Glutamatergic neuron (in vitro differentiated cells): ENCODE measurements at regions not wholly inside any gene's neighbourhood (a gene's known extent, or its start where the extent isn't known, plus 50 kb on each side); places are given as distances from the start of the nearest gene placed in this dataset.

Experiments used
- DNase-seq: peaks from one replicate; pipeline ENCODE4 v3.0.0; 2022
- H3K27ac Mint-ChIP-seq: one replicate; pipeline ENCODE4 v1.8.0; 2020; ENCODE audit warnings: mild to moderate bottlenecking, mixed read lengths, inconsistent platforms; ENCODE audit not compliant: unreplicated experiment
- H3K27me3 Mint-ChIP-seq: one replicate; pipeline ENCODE4 v1.8.0; 2020; ENCODE audit warnings: mild to moderate bottlenecking, moderate library complexity, mixed read lengths, inconsistent platforms; ENCODE audit not compliant: unreplicated experiment
- H3K36me3 Mint-ChIP-seq: one replicate; pipeline ENCODE4 v1.8.0; 2020; ENCODE audit warnings: mild to moderate bottlenecking, mixed read lengths, inconsistent platforms; ENCODE audit not compliant: unreplicated experiment
- H3K4me1 Mint-ChIP-seq: one replicate; pipeline ENCODE4 v1.8.0; 2020; ENCODE audit warnings: mild to moderate bottlenecking, low read depth, mixed read lengths, inconsistent platforms; ENCODE audit not compliant: unreplicated experiment
- H3K4me3 Mint-ChIP-seq: one replicate; pipeline ENCODE4 v1.8.0; 2020; ENCODE audit warnings: mild to moderate bottlenecking, mixed read lengths, inconsistent platforms; ENCODE audit not compliant: unreplicated experiment
- H3K9me3 Mint-ChIP-seq: one replicate; pipeline ENCODE4 v1.8.0; 2020; ENCODE audit warnings: mild to moderate bottlenecking, moderate library complexity, mixed read lengths, inconsistent platforms; ENCODE audit not compliant: unreplicated experiment
- CTCF ChIP-seq: fragments of 200-600 bp; sonication (generic); IDR thresholded peaks from one replicate; pipeline ENCODE4 v1.5.0; 2021; ENCODE audit not compliant: partially characterized antibody, unreplicated experiment

GRCh38 chr4:147117431-147117830, 171.8 kb upstream of the TTC29 start:
- no peak overlapping the region for H3K27ac Mint-ChIP-seq
- H3K4me3 Mint-ChIP-seq = no peak overlapping the region
- no peak for DNase-seq
- peaks cover 2% of the 10 kb centered on the region for H3K27me3 Mint-ChIP-seq
- H3K36me3 Mint-ChIP-seq = peaks cover 10% of the 10 kb centered on the region
- H3K4me1 Mint-ChIP-seq = no peaks in the 10 kb centered on the region
- TF ChIP-seq CTCF = no peak
- peaks cover 7% of the 10 kb centered on the region for H3K9me3 Mint-ChIP-seq

DNA sequence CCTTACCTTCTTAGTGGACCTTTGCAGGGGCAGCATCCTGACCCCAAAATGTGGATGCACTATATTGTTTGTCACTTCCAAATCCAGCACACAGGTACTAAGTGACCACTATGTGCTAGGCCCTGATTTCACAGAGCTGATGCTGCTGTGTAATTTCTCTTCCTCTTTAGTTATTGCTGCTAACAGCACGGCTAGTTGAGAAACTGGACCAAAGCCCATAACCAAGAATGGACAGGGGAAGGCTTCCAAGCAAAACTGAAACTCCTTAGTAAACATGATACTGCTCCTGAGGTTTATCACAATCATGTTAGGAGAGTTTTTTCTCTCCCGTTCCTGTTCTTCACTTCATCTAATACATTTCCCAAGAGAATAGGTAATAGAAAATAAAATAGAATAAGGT, 172.9 kb upstream of the TTC29 start:
- DNase-seq = no peak
- Mint-ChIP-seq H3K9me3 (peaks cover 7% of the 10 kb centered on the region), H3K4me1 (no peaks in the 10 kb centered on the region), H3K4me3 (no peak overlapping the region), H3K27me3 (peaks cover 2% of the 10 kb centered on the region), H3K36me3 (peaks cover 10% of the 10 kb centered on the region), H3K27ac (no peak overlapping the region)
- TF ChIP-seq CTCF = no peak

DNA sequence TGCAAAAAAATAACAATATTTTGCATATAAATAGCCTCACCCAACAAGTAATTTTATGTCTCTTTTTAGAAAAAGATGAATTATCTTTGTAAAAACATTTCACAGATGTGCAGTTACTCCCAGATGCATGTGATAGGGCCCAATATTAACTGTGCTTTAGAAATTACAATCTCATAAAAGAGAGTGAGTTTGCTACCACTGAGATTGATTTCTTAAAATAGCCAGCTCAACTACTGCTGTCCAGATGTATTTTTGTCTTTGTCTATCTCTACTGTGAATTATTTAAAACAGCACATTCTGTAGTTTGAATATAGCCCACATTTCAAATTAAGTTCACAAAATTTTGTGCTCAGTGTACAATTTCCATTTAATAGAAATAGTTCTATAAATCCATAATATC, 177.0 kb upstream of the TTC29 start:
- Mint-ChIP-seq H3K4me1 (no peaks in the 10 kb centered on the region), H3K27me3 (no peaks in the 10 kb centered on the region), H3K4me3 (no peak overlapping the region), H3K27ac (no peak overlapping the region), H3K9me3 (no peaks in the 10 kb centered on the region), H3K36me3 (no peaks in the 10 kb centered on the region)
- TF ChIP-seq CTCF = no peak
- DNase-seq = no peak

DNA sequence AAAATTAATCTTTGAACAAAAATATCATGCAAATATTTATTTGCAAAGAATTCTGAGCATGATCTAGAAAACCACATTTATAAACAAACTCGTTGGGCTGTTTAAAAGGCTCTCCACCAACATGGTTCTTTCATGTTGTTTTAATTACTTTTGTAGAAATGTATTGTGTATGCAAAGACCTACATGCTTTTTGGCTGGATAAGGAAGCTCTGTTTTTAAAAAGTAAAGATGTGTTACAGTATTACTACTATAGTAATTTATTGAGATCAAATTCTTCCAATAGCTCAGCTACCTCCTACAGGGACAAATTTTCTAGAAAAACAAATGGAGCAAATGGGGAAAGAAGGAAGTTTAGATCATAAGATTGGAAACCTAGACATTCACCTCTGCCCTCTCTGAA, 177.5 kb upstream of the TTC29 start:
- TF ChIP-seq CTCF = no peak
- Mint-ChIP-seq H3K9me3 (no peaks in the 10 kb centered on the region), H3K27me3 (no peaks in the 10 kb centered on the region), H3K4me1 (no peaks in the 10 kb centered on the region), H3K36me3 (no peaks in the 10 kb centered on the region), H3K4me3 (no peak overlapping the region), H3K27ac (no peak overlapping the region)
- DNase-seq = no peak

- Mint-ChIP-seq H3K27ac (no peak overlapping the region), H3K4me3 (no peak overlapping the region), H3K9me3 (no peaks in the 10 kb centered on the region), H3K36me3 (no peaks in the 10 kb centered on the region), H3K27me3 (no peaks in the 10 kb centered on the region), H3K4me1 (peaks cover 5% of the 10 kb centered on the region)
- DNase-seq = no peak
- TF ChIP-seq CTCF = no peak
These were observed 183.1 kb upstream of the TTC29 start for GRCh38 chr4:147128787-147129186.
